ENCODE measurements at regions not wholly inside any gene's neighbourhood (a gene's known extent, or its start where the extent isn't known, plus 50 kb on each side); places are given as distances from the start of the nearest gene placed in this dataset.

- TF ChIP-seq CTCF (IDR thresholded peaks at IDR 0.05) = no peak
- TF ChIP-seq POLR2A (IDR thresholded peaks at IDR 0.05) = no peak
These were observed 337.4 kb upstream of the SFRP2 start for GRCh38 chr4:154126276-154126675.

Data from lower leg skin (tissue), 3 donors.